Mucosa of descending colon (tissue), 3 donors: ENCODE measurements at regions not wholly inside any gene's neighbourhood (a gene's known extent, or its start where the extent isn't known, plus 50 kb on each side); places are given as distances from the start of the nearest gene placed in this dataset.

Source experiments
- ATAC-seq: fragments of 200-7000 bp; cut with Tn5 transposase; one replicate; pipeline ENCODE4 v1.9.1; 2020; ENCODE audit warnings: mild to moderate bottlenecking, moderate library complexity
- DNase-seq, 3 donors: peaks; one replicate each; pipeline ENCODE4 v3.0.0-alpha.2; 2020
- H3K36me3 ChIP-seq: fragments of 200-600 bp; one replicate; pipeline ENCODE4 v1.8.0; 2021; ENCODE audit warnings: low read depth, mild to moderate bottlenecking
- H3K4me1 ChIP-seq: fragments of 200-600 bp; one replicate; pipeline ENCODE4 v1.8.0; 2021; ENCODE audit warnings: low read depth, mild to moderate bottlenecking
- H3K4me3 ChIP-seq: fragments of 200-600 bp; one replicate; pipeline ENCODE4 v1.8.0; 2021; ENCODE audit warnings: mild to moderate bottlenecking
- H3K9me3 ChIP-seq: fragments of 200-600 bp; one replicate; pipeline ENCODE4 v1.8.0; 2021; ENCODE audit warnings: mild to moderate bottlenecking
- CTCF ChIP-seq: fragments of 200-600 bp; IDR thresholded peaks from one replicate; pipeline ENCODE4 v1.8.0; 2022; ENCODE audit warnings: antibody characterized with exemption, mild to moderate bottlenecking
- intact Hi-C, 2 donors: fragments of 100-400 bp; cut with DNase I in 1 of 2; cut with micrococcal nuclease in 1 of 2; formaldehyde crosslinking; loops; one replicate each; pipeline versions ENCODE4 v1.11.0 to v1.11.1; 2022; cut with DNase I, micrococcal nuclease
- donor health status: DM: no; HTN: no; CAD: no; lungs with moderate emphysema.
- donor health status: DM: no; HTN: no; CAD: no.
- donor health status: DM: no; HTN: yes; CAD: no.

DNA sequence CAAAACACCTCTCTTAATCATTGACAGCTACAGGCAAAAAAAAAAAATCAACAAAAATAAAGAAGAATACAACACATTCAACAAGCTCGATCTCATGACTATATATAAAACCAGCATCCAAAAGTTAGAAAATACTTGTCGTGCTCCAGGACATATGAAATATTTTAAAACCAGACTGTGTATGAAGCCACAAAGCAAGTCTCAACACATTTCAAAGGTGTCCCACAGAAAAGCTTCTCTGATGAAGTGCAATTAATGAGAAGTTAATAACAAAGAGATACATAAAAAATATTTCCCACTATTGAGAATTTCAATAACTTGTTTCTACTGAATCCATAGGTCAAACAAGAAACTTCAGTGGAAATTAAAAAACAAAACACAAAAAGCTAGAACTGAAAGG lies 178.7 kb downstream of the PLK2 start:
- Histone ChIP-seq H3K4me1 (no peaks in the 10 kb centered on the region), H3K4me3 (no peak overlapping the region), H3K9me3 (no peaks in the 10 kb centered on the region), H3K36me3 (no peaks in the 10 kb centered on the region)
- no peak for TF ChIP-seq CTCF
- DNase-seq (no peak), ATAC-seq (no peak)
- intact Hi-C loops, result no loop called here

DNA sequence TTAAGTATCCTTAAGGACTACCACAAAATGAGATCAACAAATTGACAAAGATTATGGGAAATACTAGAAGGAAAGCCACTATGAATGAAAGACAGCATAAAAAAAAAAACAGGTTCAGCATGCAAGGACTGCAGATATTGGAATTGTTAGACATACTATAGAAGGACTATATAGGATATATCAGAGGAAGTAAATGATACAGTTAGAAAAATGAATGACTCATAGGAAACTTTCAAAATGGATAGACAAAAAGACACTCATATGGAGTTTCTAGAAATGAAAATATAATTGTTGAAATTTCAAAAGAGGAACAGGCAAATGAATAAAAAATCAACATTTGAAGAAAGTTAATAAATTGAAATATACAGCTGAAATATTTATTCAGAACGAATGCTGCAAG lies 180.6 kb downstream of the PLK2 start:
- no peaks in the 10 kb centered on the region for H3K36me3 ChIP-seq
- intact Hi-C loops, result no loop called here
- no peak for DNase-seq
- no peak for ATAC-seq
- H3K4me3 ChIP-seq, result no peak overlapping the region
- no peaks in the 10 kb centered on the region for H3K4me1 ChIP-seq
- no peak for TF ChIP-seq CTCF
- H3K9me3 ChIP-seq, result no peaks in the 10 kb centered on the region

- no peak for TF ChIP-seq CTCF
- no peaks in the 10 kb centered on the region for H3K36me3 ChIP-seq
- ATAC-seq (no peak), DNase-seq (no peak)
- intact Hi-C loops, result no loop called here
- H3K4me3 ChIP-seq, result no peak overlapping the region
- no peaks in the 10 kb centered on the region for H3K4me1 ChIP-seq
- H3K9me3 ChIP-seq, result no peaks in the 10 kb centered on the region
Observed at GRCh38 chr5:58276431-58276830, 183.5 kb downstream of the PLK2 start.

DNA sequence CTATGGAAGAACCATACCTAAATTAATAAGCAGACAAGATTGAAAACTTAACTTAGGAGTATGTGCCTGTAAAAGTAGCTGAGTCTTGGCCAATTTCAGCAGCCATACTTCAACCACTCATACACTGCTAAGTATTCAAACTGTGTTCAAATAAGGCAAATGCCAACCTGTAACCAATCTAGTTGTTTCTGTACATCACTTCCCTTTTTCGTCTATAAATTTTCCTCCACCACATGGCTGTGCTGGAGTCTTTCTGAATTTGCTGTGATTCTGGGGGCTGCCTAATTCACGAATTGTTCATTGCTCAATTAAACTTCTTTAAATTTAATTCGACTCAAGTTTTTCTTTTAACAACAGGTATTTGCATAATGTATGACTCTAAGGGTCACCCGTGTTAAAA lies 184.4 kb downstream of the PLK2 start:
- no peaks in the 10 kb centered on the region for H3K36me3 ChIP-seq
- no peak for ATAC-seq
- no peaks in the 10 kb centered on the region for H3K9me3 ChIP-seq
- no peaks in the 10 kb centered on the region for H3K4me1 ChIP-seq
- no peak for TF ChIP-seq CTCF
- intact Hi-C loops, result no loop called here
- no peak overlapping the region for H3K4me3 ChIP-seq
- no peak for DNase-seq

GRCh38 chr5:58274191-58274590 lies 185.7 kb downstream of the PLK2 start:
- ATAC-seq, result no peak
- no peaks in the 10 kb centered on the region for H3K4me1 ChIP-seq
- no peak for DNase-seq
- no peaks in the 10 kb centered on the region for H3K9me3 ChIP-seq
- H3K4me3 ChIP-seq, result no peak overlapping the region
- H3K36me3 ChIP-seq, result no peaks in the 10 kb centered on the region
- no peak for TF ChIP-seq CTCF
- intact Hi-C loops, result no loop called here

GRCh38 chr5:58273711-58274110 lies 186.2 kb downstream of the PLK2 start:
- no peak overlapping the region for H3K4me3 ChIP-seq
- no peaks in the 10 kb centered on the region for H3K9me3 ChIP-seq
- DNase-seq (no peak), ATAC-seq (no peak)
- no peaks in the 10 kb centered on the region for H3K4me1 ChIP-seq
- no peaks in the 10 kb centered on the region for H3K36me3 ChIP-seq
- TF ChIP-seq CTCF, result no peak
- intact Hi-C loops, result no loop called here
